Adipose tissue (tissue), 3 donors: ENCODE measurements at regions not wholly inside any gene's neighbourhood (a gene's known extent, or its start where the extent isn't known, plus 50 kb on each side); places are given as distances from the start of the nearest gene placed in this dataset.
"Not testable (repeated sequence)": the region's sequence is repeated elsewhere in the genome, so short reads cannot be mapped to it uniquely, and the experiment has no call there.

Experiments used
- H3K27ac ChIP-seq: one replicate; pipeline ENCODE4 v1.5.1; 2013; ENCODE audit warnings: low read depth, low read length
- WGBS, 3 donors: extraction: QIAGEN DNeasy Blood & Tissue Kit; methylation state at CpG; one replicate each; pipeline ENCODE4 v1.1.7; 2013; 5-methylcytosine and 5-hydroxymethylcytosine counted together
- donor health status: healthy with polysubstance abuse.
- donor health status: Bipolar disorder and iron deficiency.
- donor health status: healthy.

- WGBS, 3 donors: 30 to 40% (median 30%) methylated on average over 18 of the region's 18 CpGs
Observed at GRCh38 chr15:31214864-31215489, 111.7 kb upstream of the KLF13 start.

GRCh38 chr15:31215490-31216214, 111.0 kb upstream of the KLF13 start:
- peak overlapping the region; percentile 76 for H3K27ac ChIP-seq
- WGBS, 3 donors: 1 to 2% (median 1%) methylated on average over 47 to 75 of the region's 75 CpGs

More at GRCh38 chr15:31214864-31215489, 111.7 kb upstream of the KLF13 start:
- H3K27ac ChIP-seq: peak overlapping the region; percentile 35

- WGBS, 3 donors: 4 to 38% (median 5%) methylated on average over 23 to 28 of the region's 30 CpGs
- H3K27ac ChIP-seq: peak overlapping the region; percentile 76
Observed at GRCh38 chr15:31216215-31216911, 110.3 kb upstream of the KLF13 start.

- H3K27ac ChIP-seq: peak overlapping the region; percentile 70
- 82 to 87% (median 85%) methylated on average over 6 of the region's 6 CpGs for WGBS, 3 donors
Observed at GRCh38 chr15:31217067-31217466, 109.6 kb upstream of the KLF13 start.

GRCh38 chr15:31217566-31218270, 108.9 kb upstream of the KLF13 start:
- H3K27ac ChIP-seq: no peak overlapping the region
- WGBS, 3 donors: 97 to 99% (median 98%) methylated on average over 10 of the region's 10 CpGs

DNA sequence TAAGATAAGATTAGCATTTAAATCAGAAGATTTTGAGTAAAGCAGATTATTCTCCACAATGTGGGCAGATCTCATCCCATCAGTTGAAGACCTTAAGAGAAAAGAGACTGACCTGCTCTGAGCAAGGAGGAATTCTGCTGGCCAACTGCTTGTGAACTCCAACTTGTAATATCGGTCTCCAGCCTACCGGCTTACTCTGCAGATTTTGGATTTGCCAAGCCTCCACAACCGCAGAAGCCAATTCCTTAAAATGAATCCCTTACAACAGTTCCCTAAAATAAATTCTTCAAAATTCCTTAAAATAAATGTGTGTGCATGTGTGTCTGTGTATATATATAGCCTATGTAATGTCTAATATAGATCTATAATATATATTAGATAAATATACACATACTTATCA, 107.4 kb upstream of the KLF13 start:
- no peak overlapping the region for H3K27ac ChIP-seq
- WGBS, 3 donors: 39 to 55% (median 44%) methylated on average over 3 of the region's 3 CpGs

DNA sequence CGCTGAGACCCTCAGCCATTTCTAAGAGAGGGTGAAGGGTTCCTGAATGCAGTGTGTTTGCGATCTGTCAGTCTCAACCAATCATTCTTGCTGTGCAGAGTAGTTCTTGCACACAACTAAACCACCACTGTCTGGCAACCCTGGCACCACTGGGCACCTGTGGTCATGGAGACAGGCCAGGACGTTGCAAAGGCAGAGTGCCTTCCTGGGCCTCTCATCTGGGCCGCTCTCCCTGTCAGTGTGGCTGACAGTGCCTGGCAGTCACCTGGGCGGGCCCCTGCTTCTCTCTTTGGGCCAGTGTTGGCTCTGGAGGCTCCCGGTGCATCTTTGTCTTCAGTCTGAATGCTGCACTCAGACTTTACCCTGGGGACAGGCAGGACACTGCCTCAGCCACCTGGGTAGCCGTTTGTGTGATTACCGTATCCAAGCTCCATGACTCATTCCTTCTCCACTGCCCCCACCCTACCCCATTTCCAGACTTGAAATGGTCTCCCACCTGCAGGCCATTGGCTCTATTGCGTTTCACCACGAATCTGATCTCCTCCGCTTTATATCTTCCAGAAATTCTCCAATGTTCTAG, 104.6 kb upstream of the KLF13 start:
- H3K27ac ChIP-seq: no peak overlapping the region
- WGBS, 3 donors: 69 to 79% (median 72%) methylated on average over 11 of the region's 11 CpGs

GRCh38 chr15:31222773-31223341, 103.8 kb upstream of the KLF13 start:
- no peak overlapping the region for H3K27ac ChIP-seq
- 65 to 75% (median 71%) methylated on average over 10 of the region's 10 CpGs for WGBS, 3 donors

GRCh38 chr15:31223478-31224350, 102.9 kb upstream of the KLF13 start:
- 28 to 64% (median 45%) methylated on average over 42 of the region's 42 CpGs for WGBS, 3 donors
- H3K27ac ChIP-seq: no peak overlapping the region

DNA sequence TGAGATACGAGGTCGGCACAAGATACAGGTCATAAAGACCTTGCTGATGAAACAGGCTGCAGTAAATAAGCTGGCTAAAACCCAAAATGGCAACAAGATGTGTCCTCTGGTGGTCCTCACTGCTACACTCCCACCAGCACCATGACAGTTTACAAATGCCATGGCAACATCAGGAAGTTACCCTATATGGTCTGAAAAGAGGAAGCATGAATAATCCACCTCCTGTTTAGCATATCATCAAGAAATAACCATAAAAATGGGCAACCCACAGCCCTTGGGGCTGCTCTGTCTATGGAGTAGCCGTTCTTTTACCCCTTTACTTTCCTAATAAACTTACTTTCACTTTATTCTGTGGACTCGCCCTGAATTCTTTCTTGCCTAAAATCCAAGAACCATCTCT, 102.0 kb upstream of the KLF13 start:
- 63 to 75% (median 65%) methylated on average over 4 of the region's 4 CpGs for WGBS, 3 donors
- H3K27ac ChIP-seq: not testable (repeated sequence)

DNA sequence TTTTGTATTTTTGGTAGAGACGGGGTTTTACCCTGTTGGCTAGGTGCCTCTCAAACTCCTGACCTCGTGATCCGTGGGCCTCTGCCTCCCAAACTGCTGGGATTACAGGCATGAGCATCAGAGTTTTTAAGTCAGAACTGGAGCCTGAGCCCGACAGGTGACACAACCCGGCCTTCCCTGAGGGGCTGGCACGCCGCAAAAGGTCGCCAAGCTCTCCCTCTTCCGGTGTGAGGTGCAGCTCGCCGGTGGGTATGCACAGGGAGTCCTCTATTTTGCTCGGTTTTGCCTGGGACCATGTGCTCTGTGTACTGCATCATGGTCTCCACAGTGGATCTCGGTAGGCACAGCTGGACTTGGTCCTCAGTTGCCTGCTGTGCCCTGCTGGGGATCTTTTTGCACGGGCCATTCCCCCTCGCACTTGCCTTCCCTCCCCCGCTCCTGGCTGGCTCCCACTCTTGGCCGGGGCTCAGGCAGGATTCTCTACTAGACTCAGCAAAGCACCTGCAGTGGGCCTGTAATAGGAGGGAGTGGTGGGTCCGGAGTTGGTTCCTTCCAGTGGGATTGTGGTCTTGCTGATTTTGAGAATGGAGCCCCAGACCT, 101.2 kb upstream of the KLF13 start:
- WGBS, 3 donors: 89 to 94% (median 93%) methylated on average over 18 of the region's 18 CpGs
- H3K27ac ChIP-seq: no peak overlapping the region

DNA sequence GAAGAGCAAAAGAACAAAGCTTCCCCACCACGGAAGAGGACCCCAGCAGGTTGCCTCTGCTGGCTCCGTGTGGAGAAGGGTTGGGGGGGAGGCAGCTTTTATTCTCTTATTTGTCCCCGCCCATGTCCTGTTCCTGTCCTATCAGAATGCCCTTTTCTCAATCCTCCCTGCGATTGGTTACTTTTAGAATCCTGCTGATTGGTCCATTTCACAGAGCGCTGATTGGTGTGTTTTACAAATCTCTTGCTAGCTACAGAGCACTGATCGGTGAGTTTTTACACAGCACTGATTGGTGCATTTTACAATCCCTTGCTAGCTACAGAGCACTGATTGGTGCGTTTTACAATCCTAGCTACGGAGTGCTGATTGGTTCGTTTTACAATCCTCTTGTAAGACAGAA, 100.6 kb upstream of the KLF13 start:
- WGBS, 3 donors: 92 to 96% (median 94%) methylated on average over 9 of the region's 9 CpGs
- no peak overlapping the region for H3K27ac ChIP-seq

DNA sequence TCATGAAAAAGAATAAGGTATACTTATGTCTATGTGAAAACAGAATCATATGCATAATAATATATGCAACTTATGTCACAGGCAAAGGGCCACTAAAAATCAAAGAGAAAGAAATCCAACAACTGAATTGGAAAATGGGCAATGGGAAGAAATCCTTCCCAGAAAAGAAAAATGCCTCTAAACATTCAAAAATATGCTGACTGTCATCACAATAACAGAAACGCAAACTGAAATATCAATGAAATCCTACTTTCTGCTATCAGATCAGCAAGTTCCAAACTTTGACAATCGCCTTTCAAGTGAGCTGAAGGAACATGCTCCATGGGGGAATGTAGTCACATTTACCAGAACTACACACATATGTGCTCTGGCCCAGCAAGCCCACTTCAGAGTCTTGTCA, 99.4 kb upstream of the KLF13 start:
- WGBS, 3 donors: 85 to 95% (median 95%) methylated on average over 2 of the region's 2 CpGs
- H3K27ac ChIP-seq: no peak overlapping the region

GRCh38 chr15:31228011-31228484, 98.6 kb upstream of the KLF13 start:
- no peak overlapping the region for H3K27ac ChIP-seq
- WGBS, 3 donors: 61 to 80% (median 66%) methylated on average over 7 of the region's 7 CpGs

DNA sequence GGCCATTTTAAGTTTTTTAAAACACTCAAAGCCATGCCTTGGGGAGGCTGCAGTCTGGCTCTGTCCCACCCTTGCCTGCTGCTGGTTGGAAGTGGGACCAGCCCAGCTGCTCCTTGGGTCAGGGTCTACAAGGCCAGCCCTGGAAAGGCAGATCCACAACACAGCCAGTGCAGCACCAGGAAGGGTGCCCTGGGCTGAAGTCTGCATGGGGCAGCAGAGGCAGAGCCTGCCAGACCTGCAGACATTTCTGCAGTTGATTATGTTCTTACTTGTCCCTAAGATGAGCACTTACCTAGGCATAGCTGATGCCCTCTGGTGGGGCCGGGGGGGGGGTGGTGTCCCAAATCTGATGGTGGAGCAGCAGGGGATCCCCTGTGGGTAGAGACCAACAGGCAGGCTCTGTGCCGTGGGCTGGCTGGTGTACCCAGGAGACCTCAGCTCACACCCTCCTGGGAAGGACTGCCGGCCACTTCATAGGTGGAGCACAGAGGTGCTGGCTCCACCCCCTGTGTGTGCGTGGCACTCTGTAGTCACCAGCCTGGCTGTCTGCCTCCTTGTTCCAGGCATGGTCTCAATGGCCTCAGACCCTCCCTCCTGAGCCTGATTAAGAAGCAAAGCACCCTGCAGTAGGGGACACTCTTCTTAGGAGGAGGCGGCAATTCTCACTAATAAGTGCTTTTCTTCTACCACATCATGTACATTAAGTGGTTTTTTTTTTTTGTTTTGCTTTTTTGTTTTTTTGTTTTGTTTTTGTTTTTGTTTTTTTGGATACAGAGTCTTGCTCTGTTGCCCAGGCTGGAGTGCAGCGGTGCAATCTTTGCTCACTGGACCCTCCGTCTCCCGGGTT, 97.4 kb upstream of the KLF13 start:
- no peak overlapping the region for H3K27ac ChIP-seq
- WGBS, 3 donors: 66 to 87% (median 79%) methylated on average over 8 of the region's 8 CpGs
